ENCODE measurements at regions not wholly inside any gene's neighbourhood (a gene's known extent, or its start where the extent isn't known, plus 50 kb on each side); places are given as distances from the start of the nearest gene placed in this dataset.

- no peak for TF ChIP-seq ZNF274 (IDR thresholded peaks at IDR 0.05; ENCODE audit: borderline replicate concordance, extremely low read depth, low read length)
- TF ChIP-seq CEBPB (IDR thresholded peaks at IDR 0.05; ENCODE audit: low read depth, low read length), result no peak
- no peak for TF ChIP-seq POLR2A (IDR thresholded peaks at IDR 0.05; ENCODE audit: control extremely low read depth in 1 of 2, low read depth in 2 of 2, low read length in 2 of 2)
- TF ChIP-seq CTCF (IDR thresholded peaks at IDR 0.05; ENCODE audit: control extremely low read depth in 1 of 3, insufficient read depth in 1 of 3, low read depth in 1 of 3, low read length in 3 of 3), result no peak
- no peak for TF ChIP-seq TAF7 (optimal IDR thresholded peaks at IDR 0.05; ENCODE audit: borderline replicate concordance, low read depth, low read length)
- TF ChIP-seq HDAC2 (IDR thresholded peaks at IDR 0.05; ENCODE audit: borderline replicate concordance in 1 of 2, low read depth in 2 of 2, low read length in 2 of 2), result no peak
- no peak for TF ChIP-seq POLR2AphosphoS5 (IDR thresholded peaks at IDR 0.05; ENCODE audit: low read depth, low read length)
- no peak for TF ChIP-seq KDM1A (IDR thresholded peaks at IDR 0.05; ENCODE audit: borderline replicate concordance, low read length)
- no peak for TF ChIP-seq RAD21 (IDR thresholded peaks at IDR 0.05 in 1 of 2, conservative IDR thresholded peaks at IDR 0.05 in 1 of 2; ENCODE audit: low read depth in 2 of 2, low read length in 2 of 2)
- TF ChIP-seq GTF2F1 (IDR thresholded peaks at IDR 0.05; ENCODE audit: borderline replicate concordance, low read depth, low read length), result no peak
- TF ChIP-seq EZH2 (IDR thresholded peaks at IDR 0.05; ENCODE audit: low read depth, low read length, severe bottlenecking), result no peak
- no peak for TF ChIP-seq TAF1 (IDR thresholded peaks at IDR 0.05; ENCODE audit: low read depth, low read length)
- no peak for TF ChIP-seq MAX (IDR thresholded peaks at IDR 0.05)
- no peak for TF ChIP-seq ATF3 (IDR thresholded peaks at IDR 0.05; ENCODE audit: insufficient read depth, low read depth, low read length)
These were observed 319.1 kb upstream of the RGMB start for GRCh38 chr5:98454407-98454806.

Measured in H1 (cell line).